IMR-90 (cell line): ENCODE measurements at regions not wholly inside any gene's neighbourhood (a gene's known extent, or its start where the extent isn't known, plus 50 kb on each side); places are given as distances from the start of the nearest gene placed in this dataset.

Source experiments
- ATAC-seq: fragments of 200-7000 bp; cut with Tn5 transposase; 2 replicates; pipeline ENCODE4 v1.9.1; 2020; ENCODE audit warnings: low read depth, mild to moderate bottlenecking, moderate library complexity
- BruUV-seq: library from RNA; stranded (reverse); fragments of 400-500 nt; replicated peaks from 2 replicates; lab custom pipeline; 2021; lab: Mats Ljungman, UMichigan
- CTCF ChIA-PET: fragments of 300-600 bp; formaldehyde crosslinking; extraction: SDS; loops from one replicate; lab custom pipeline; 2021; ENCODE audit warnings: antibody characterized with exemption; lab: Yijun Ruan, JAX
- POLR2A ChIA-PET: fragments of 300-600 bp; sonication (Branson Sonifier 250); formaldehyde crosslinking; loops from one replicate; lab custom pipeline; 2022; ENCODE audit warnings: antibody characterized with exemption; ENCODE audit not compliant: unreplicated experiment; lab: Charles Lee
- DNase-seq: peaks from one replicate; pipeline ENCODE4 v3.0.0; 2013
- H2AFZ ChIP-seq: replicated peaks from 2 replicates; pipeline ENCODE3; 2013; ENCODE audit warnings: low read length, mild to moderate bottlenecking; ENCODE audit not compliant: poor library complexity
- H2AK5ac ChIP-seq: 2 replicates; pipeline ENCODE4 v1.6.1; 2013; ENCODE audit warnings: low read depth, low read length, inconsistent platforms
- H2AK9ac ChIP-seq: replicated peaks from 2 replicates; pipeline ENCODE3; 2013; ENCODE audit warnings: mild to moderate bottlenecking, low read depth, low read length, moderate library complexity; ENCODE audit not compliant: poor library complexity
- H2BK120ac ChIP-seq: 2 replicates; pipeline ENCODE4 v1.6.1; 2013; ENCODE audit warnings: low read depth, low read length, inconsistent platforms
- H2BK15ac ChIP-seq: 3 replicates; pipeline ENCODE4 v1.6.1; 2013; ENCODE audit warnings: low read depth, low read length, inconsistent platforms
- H2BK20ac ChIP-seq: 2 replicates; pipeline ENCODE4 v1.6.1; 2013; ENCODE audit warnings: low read depth, mild to moderate bottlenecking, inconsistent platforms, low read length, moderate library complexity
- H2BK5ac ChIP-seq: 2 replicates; pipeline ENCODE4 v1.6.1; 2013; ENCODE audit warnings: mild to moderate bottlenecking, low read depth, low read length, inconsistent platforms; ENCODE audit not compliant: poor library complexity, severe bottlenecking
- H3K14ac ChIP-seq: replicated peaks from 2 replicates; pipeline ENCODE4 v1.6.1; 2013; ENCODE audit warnings: low read depth, low read length, inconsistent platforms
- H3K18ac ChIP-seq: 2 replicates; pipeline ENCODE4 v1.6.1; 2013; ENCODE audit warnings: low read depth, low read length, control low read depth
- H3K23ac ChIP-seq: 2 replicates; pipeline ENCODE4 v1.6.1; 2013; ENCODE audit warnings: low read depth, low read length, inconsistent platforms
- H3K27ac ChIP-seq: 2 replicates; pipeline ENCODE4 v1.5.1; 2013; ENCODE audit warnings: mild to moderate bottlenecking, control low read depth, low read length; ENCODE audit not compliant: insufficient read depth
- H3K27me3 ChIP-seq: 2 replicates; pipeline ENCODE4 v1.6.1; 2013; ENCODE audit warnings: low read length; ENCODE audit not compliant: control insufficient read depth, insufficient read depth
- H3K36me3 ChIP-seq: 2 replicates; pipeline ENCODE4 v1.6.1; 2013; ENCODE audit warnings: low read length, mixed read lengths; ENCODE audit not compliant: control insufficient read depth, insufficient read depth
- H3K4ac ChIP-seq: 2 replicates; pipeline ENCODE4 v1.6.1; 2013; ENCODE audit warnings: low read depth, low read length, inconsistent platforms
- H3K4me1 ChIP-seq: 2 replicates; pipeline ENCODE4 v1.6.1; 2013; ENCODE audit warnings: low read length, mixed read lengths; ENCODE audit not compliant: control insufficient read depth, insufficient read depth
- H3K4me2 ChIP-seq: 2 replicates; pipeline ENCODE4 v1.6.1; 2013; ENCODE audit warnings: low read depth, mild to moderate bottlenecking, control low read depth, low read length, moderate library complexity
- H3K4me3 ChIP-seq: 2 replicates; pipeline ENCODE4 v1.5.1; 2013; ENCODE audit warnings: low read depth, mild to moderate bottlenecking, control low read depth, low read length, moderate library complexity; ENCODE audit not compliant: insufficient read depth
- H3K56ac ChIP-seq: 2 replicates; pipeline ENCODE4 v1.6.1; 2013; ENCODE audit warnings: low read length, inconsistent platforms; ENCODE audit not compliant: insufficient read depth; ENCODE audit errors: extremely low read depth
- H3K79me1 ChIP-seq, 2 experiments: 2 replicates each; pipeline ENCODE4 v1.6.1; 2013; ENCODE audit warnings: low read length in 2 of 2, inconsistent platforms in 1 of 2, low read depth in 1 of 2
- H3K9ac ChIP-seq: 2 replicates; pipeline ENCODE4 v1.6.1; 2013; ENCODE audit warnings: low read depth, low read length, control low read depth
- H3K9me1 ChIP-seq: 2 replicates; pipeline ENCODE4 v1.6.1; 2013; ENCODE audit warnings: low read length, inconsistent platforms; ENCODE audit not compliant: insufficient read depth
- H3K9me3 ChIP-seq: 2 replicates; pipeline ENCODE4 v1.6.1; 2013; ENCODE audit warnings: low read length; ENCODE audit not compliant: control insufficient read depth, insufficient read depth
- H4K20me1 ChIP-seq: 2 replicates; pipeline ENCODE4 v1.6.1; 2013; ENCODE audit warnings: low read length, inconsistent platforms; ENCODE audit not compliant: insufficient read depth
- H4K5ac ChIP-seq: 2 replicates; pipeline ENCODE4 v1.6.1; 2013; ENCODE audit warnings: mild to moderate bottlenecking, low read depth, low read length, control low read depth
- H4K8ac ChIP-seq, 2 experiments: 2 replicates each; pipeline ENCODE4 v1.6.1; 2013; ENCODE audit warnings: low read depth in 2 of 2, low read length in 2 of 2, control low read depth in 1 of 2, inconsistent platforms in 1 of 2
- H4K91ac ChIP-seq: 2 replicates; pipeline ENCODE4 v1.6.1; 2013; ENCODE audit warnings: low read depth, low read length, inconsistent platforms; ENCODE audit not compliant: insufficient read depth
- BHLHE40 ChIP-seq: fragments of 150-350 bp; IDR thresholded peaks from 2 replicates; pipeline ENCODE4 v1.6.1; 2016; ENCODE audit warnings: mild to moderate bottlenecking, low read depth, low read length
- CEBPB ChIP-seq: IDR thresholded peaks from 2 replicates; pipeline ENCODE4 v1.6.1; 2012; ENCODE audit warnings: low read depth, low read length, improper control_type of control experiment
- CHD1 ChIP-seq: IDR thresholded peaks from 2 replicates; pipeline ENCODE4 v1.6.1; 2012; ENCODE audit warnings: low read depth, low read length, improper control_type of control experiment
- ELK1 ChIP-seq: fragments of 150-350 bp; IDR thresholded peaks from 2 replicates; pipeline ENCODE4 v1.6.1; 2016; ENCODE audit warnings: low read depth, mild to moderate bottlenecking, low read length, moderate library complexity, borderline replicate concordance
- FOS ChIP-seq: fragments of 150-350 bp; IDR thresholded peaks from 2 replicates; pipeline ENCODE4 v1.6.1; 2016; ENCODE audit warnings: low read depth, low read length
- MAFK ChIP-seq: IDR thresholded peaks from 2 replicates; pipeline ENCODE4 v1.6.1; 2012; ENCODE audit warnings: low read depth, low read length, improper control_type of control experiment
- MAZ ChIP-seq: IDR thresholded peaks from 2 replicates; pipeline ENCODE4 v1.6.1; 2012; ENCODE audit warnings: low read depth, mild to moderate bottlenecking, low read length, improper control_type of control experiment, moderate library complexity, borderline replicate concordance
- MXI1 ChIP-seq: IDR thresholded peaks from 2 replicates; pipeline ENCODE4 v1.6.1; 2012; ENCODE audit warnings: low read depth, mild to moderate bottlenecking, low read length, moderate library complexity, borderline replicate concordance
- NFE2L2 ChIP-seq: fragments of 150-350 bp; IDR thresholded peaks from 2 replicates; pipeline ENCODE4 v1.6.1; 2016; ENCODE audit warnings: low read depth, mild to moderate bottlenecking, low read length
- POLR2A ChIP-seq: IDR thresholded peaks from 2 replicates; pipeline ENCODE4 v1.6.1; 2012; ENCODE audit warnings: mild to moderate bottlenecking, low read depth, low read length
- RAD21 ChIP-seq: IDR thresholded peaks from 2 replicates; pipeline ENCODE4 v1.6.1; 2012; ENCODE audit warnings: low read length, improper control_type of control experiment
- RCOR1 ChIP-seq: IDR thresholded peaks from 2 replicates; pipeline ENCODE4 v1.6.1; 2012; ENCODE audit warnings: mild to moderate bottlenecking, low read length, improper control_type of control experiment; ENCODE audit not compliant: insufficient replicate concordance
- RFX5 ChIP-seq: IDR thresholded peaks from 2 replicates; pipeline ENCODE4 v1.8.0; 2012; ENCODE audit warnings: low read depth, mild to moderate bottlenecking, low read length, moderate library complexity
- SMC3 ChIP-seq: fragments of 150-350 bp; IDR thresholded peaks from 2 replicates; pipeline ENCODE4 v1.6.1; 2016; ENCODE audit warnings: low read depth, mild to moderate bottlenecking, antibody characterized with exemption, low read length, moderate library complexity
- USF2 ChIP-seq: fragments of 150-350 bp; IDR thresholded peaks from 2 replicates; pipeline ENCODE4 v1.6.1; 2017; ENCODE audit warnings: mild to moderate bottlenecking, antibody characterized with exemption, low read length, low read depth
- WGBS, 2 experiments: methylation state at CpG; one replicate each; pipeline versions ENCODE4 v1.1.5 to v1.1.7; 2013; ENCODE audit warnings: missing lambda C conversion rate in 2 of 2; ENCODE audit not compliant: insufficient read length in 1 of 2; ENCODE audit errors: extremely low coverage in 2 of 2; 5-methylcytosine and 5-hydroxymethylcytosine counted together
- dilution Hi-C: fragments of 300-500 bp; cut with HindIII; formaldehyde crosslinking; loops from one replicate; pipeline ENCODE4 v1.14.3; 2018; ENCODE audit warnings: low sequenced_read_pairs; ENCODE audit not compliant: unreplicated experiment
- in situ Hi-C: fragments of 300-500 bp; cut with MboI; formaldehyde crosslinking; loops from 3 replicates; pipeline ENCODE4 v1.14.3; 2019; ENCODE audit warnings: low sequenced_read_pairs, inconsistent platforms, mixed read lengths
- intact Hi-C: fragments of 100-400 bp; cut with micrococcal nuclease; formaldehyde crosslinking; loops from 2 replicates; pipeline ENCODE4 v1.10.0; 2022
- TF ChIP-seq, protein P1 (sequence below): conservative IDR thresholded peaks from 2 replicates; pipeline ENCODE4 v1.5.1; 2012; ENCODE audit warnings: mild to moderate bottlenecking, low read depth, low read length, improper control_type of control experiment

DNA sequence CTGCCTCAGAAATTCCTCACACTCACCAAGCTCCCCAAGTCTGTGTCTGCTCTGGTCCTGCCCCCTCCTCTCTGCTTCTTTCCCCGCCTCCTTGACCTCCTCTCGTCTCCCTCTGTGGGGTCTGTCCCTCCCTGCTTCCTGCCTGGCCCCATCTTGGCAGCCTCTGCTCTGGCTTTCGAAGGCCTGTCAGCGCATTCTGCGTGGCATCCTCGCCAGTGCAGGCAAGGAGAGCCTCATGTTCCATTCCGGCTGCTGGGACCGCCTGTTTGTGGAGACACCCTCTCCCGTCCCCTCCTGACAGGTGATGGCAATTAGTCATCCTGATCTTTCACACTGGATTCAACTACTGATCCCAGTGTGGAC is 51.7 kb upstream of the COL13A1 start:
- intact Hi-C loops: no loop called here
- Histone ChIP-seq H4K5ac (no peak overlapping the region), H3K9me1 (no peaks in the 10 kb centered on the region; the same call in 1 of the 2 replicates), H4K8ac (no peak overlapping the region), H3K36me3 (no peaks in the 10 kb centered on the region), H3K4me1 (peaks cover 15% of the 10 kb centered on the region), H3K18ac (no peak overlapping the region), H4K91ac (no peak overlapping the region), H2AFZ (no peak overlapping the region), H2AK5ac (peak overlapping the region; percentile 75; the same call in 1 of the 2 replicates), H4K20me1 (no peaks in the 10 kb centered on the region), H3K9me3 (no peaks in the 10 kb centered on the region), H2BK120ac (no peak overlapping the region), H3K4ac (no peak overlapping the region), H2BK5ac (no peak overlapping the region), H3K23ac (no peak overlapping the region), H3K79me1 (no peaks in the 10 kb centered on the region), H3K56ac (no peak overlapping the region), H3K27me3 (peaks cover 5% of the 10 kb centered on the region), H3K27ac (no peak overlapping the region), H2BK15ac (0 out of 3 replicates have a peak overlapping the region, but pooled peaks have one; percentile 16), H2AK9ac (no peak overlapping the region), H2BK20ac (no peak overlapping the region), H3K9ac (no peak overlapping the region), H3K4me3 (no peak overlapping the region), H3K14ac (no peak overlapping the region), H3K4me2 (no peak overlapping the region)
- DNase-seq (no peak), ATAC-seq (no peak)
- dilution Hi-C loops: no loop called here
- ChIA-PET CTCF (interaction anchor here (1.3 kb wide), 1 partner anchor 37 kb away, joined by 4 read pairs; no protein-coding TSS in a partner anchor), POLR2A (no interaction called here)
- in situ Hi-C loops: no loop called here
- no TSS peak for BruUV-seq
- TF ChIP-seq, protein P1, sequence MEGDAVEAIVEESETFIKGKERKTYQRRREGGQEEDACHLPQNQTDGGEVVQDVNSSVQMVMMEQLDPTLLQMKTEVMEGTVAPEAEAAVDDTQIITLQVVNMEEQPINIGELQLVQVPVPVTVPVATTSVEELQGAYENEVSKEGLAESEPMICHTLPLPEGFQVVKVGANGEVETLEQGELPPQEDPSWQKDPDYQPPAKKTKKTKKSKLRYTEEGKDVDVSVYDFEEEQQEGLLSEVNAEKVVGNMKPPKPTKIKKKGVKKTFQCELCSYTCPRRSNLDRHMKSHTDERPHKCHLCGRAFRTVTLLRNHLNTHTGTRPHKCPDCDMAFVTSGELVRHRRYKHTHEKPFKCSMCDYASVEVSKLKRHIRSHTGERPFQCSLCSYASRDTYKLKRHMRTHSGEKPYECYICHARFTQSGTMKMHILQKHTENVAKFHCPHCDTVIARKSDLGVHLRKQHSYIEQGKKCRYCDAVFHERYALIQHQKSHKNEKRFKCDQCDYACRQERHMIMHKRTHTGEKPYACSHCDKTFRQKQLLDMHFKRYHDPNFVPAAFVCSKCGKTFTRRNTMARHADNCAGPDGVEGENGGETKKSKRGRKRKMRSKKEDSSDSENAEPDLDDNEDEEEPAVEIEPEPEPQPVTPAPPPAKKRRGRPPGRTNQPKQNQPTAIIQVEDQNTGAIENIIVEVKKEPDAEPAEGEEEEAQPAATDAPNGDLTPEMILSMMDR: no peak
- TF ChIP-seq FOS (no peak), CEBPB (no peak), RAD21 (no peak), RFX5 (no peak), BHLHE40 (no peak), MAZ (no peak), SMC3 (no peak), MXI1 (no peak), POLR2A (no peak), MAFK (no peak), USF2 (no peak), ELK1 (no peak), CHD1 (no peak), NFE2L2 (no peak), RCOR1 (no peak)
- 62% methylated on average over 5 of the region's 9 CpGs; no CpG with 5 or more reads in 1 of the 2 experiments for WGBS, 2 experiments
